PFSK-1 (cell line): ENCODE measurements at regions not wholly inside any gene's neighbourhood (a gene's known extent, or its start where the extent isn't known, plus 50 kb on each side); places are given as distances from the start of the nearest gene placed in this dataset.

Experiments used
- SIN3A ChIP-seq: IDR thresholded peaks from 2 replicates; pipeline ENCODE4 v1.6.1; 2012; ENCODE audit warnings: mild to moderate bottlenecking, low read length, moderate library complexity, borderline replicate concordance; ENCODE audit not compliant: insufficient read depth
- TAF1 ChIP-seq: IDR thresholded peaks from 2 replicates; pipeline ENCODE4 v1.6.1; 2012; ENCODE audit warnings: low read length, control low read depth, borderline replicate concordance; ENCODE audit not compliant: insufficient read depth

DNA sequence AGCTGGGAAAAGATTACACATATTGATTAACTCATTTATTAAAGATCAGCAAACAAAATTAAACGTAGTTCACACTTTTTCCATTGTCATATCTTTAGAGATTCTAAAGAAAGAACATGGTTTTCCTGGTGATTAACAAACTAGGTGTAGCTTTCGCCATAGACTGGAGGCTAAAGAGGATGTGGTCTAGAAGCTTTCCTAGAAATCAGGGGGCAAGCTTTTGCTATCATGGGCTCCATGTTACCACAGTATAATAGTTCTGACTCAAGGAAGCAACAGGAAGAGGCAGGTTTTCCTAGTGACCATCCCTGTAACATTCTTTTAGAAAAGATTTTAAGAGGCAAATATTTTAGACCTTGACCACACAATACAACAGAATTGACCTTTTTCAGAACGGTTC is 232.7 kb downstream of the METTL4 start:
- TF ChIP-seq TAF1 (no peak), SIN3A (no peak)
